WTC11 (cell line): ENCODE measurements at regions not wholly inside any gene's neighbourhood (a gene's known extent, or its start where the extent isn't known, plus 50 kb on each side); places are given as distances from the start of the nearest gene placed in this dataset.

Experiments used
- ATAC-seq: fragments of 200-7000 bp; cut with Tn5 transposase; 2 replicates; pipeline ENCODE4 v1.10.0; 2021; ENCODE audit warnings: mild to moderate bottlenecking, moderate library complexity
- CTCF ChIA-PET: fragments of 300-600 bp; sonication (Branson Sonifier 250); formaldehyde crosslinking; loops from one replicate; lab custom pipeline; 2021; ENCODE audit warnings: antibody characterized with exemption; lab: Charles Lee
- POLR2A ChIA-PET: fragments of 350-600 bp; sonication (Branson Sonifier 250); formaldehyde crosslinking; loops from one replicate; lab custom pipeline; 2021; ENCODE audit warnings: antibody characterized with exemption; lab: Charles Lee
- DNase-seq: peaks from one replicate; pipeline ENCODE4 v3.0.0; 2021; ENCODE audit warnings: low spot score
- H3K27ac Mint-ChIP-seq: 2 replicates; pipeline ENCODE4 v1.8.0; 2021; ENCODE audit warnings: mixed read lengths
- H3K27me3 Mint-ChIP-seq: 2 replicates; pipeline ENCODE4 v1.8.0; 2021; ENCODE audit warnings: low read depth, mild to moderate bottlenecking, moderate library complexity, mixed read lengths
- H3K36me3 Mint-ChIP-seq: 2 replicates; pipeline ENCODE4 v1.8.0; 2021; ENCODE audit warnings: mixed read lengths
- H3K4me1 Mint-ChIP-seq: 2 replicates; pipeline ENCODE4 v1.8.0; 2022; ENCODE audit warnings: mixed read lengths
- H3K4me3 Mint-ChIP-seq: 2 replicates; pipeline ENCODE4 v1.8.0; 2021; ENCODE audit warnings: mild to moderate bottlenecking, moderate library complexity, mixed read lengths
- H3K9me3 Mint-ChIP-seq: 2 replicates; pipeline ENCODE4 v1.8.0; 2021; ENCODE audit warnings: mixed read lengths
- ELF4 ChIP-seq: sonication (generic); formaldehyde crosslinking; IDR thresholded peaks from 2 replicates; pipeline ENCODE4 v1.8.1; 2022; ENCODE audit warnings: low read depth, mild to moderate bottlenecking, moderate library complexity, missing genetic modification reagents
- EMX1 ChIP-seq: fragments of 250-450 bp; sonication (Bioruptor Pico); IDR thresholded peaks from 2 replicates; pipeline ENCODE4 v1.8.0; 2021; ENCODE audit warnings: mild to moderate bottlenecking
- ETV6 ChIP-seq: sonication (generic); formaldehyde crosslinking; IDR thresholded peaks from 2 replicates; pipeline ENCODE4 v1.8.1; 2022; ENCODE audit warnings: mild to moderate bottlenecking, missing genetic modification reagents
- FOXP1 ChIP-seq: sonication (generic); formaldehyde crosslinking; IDR thresholded peaks from 2 replicates; pipeline ENCODE4 v1.8.0; 2022; ENCODE audit warnings: missing genetic modification reagents, mild to moderate bottlenecking, moderate library complexity, borderline replicate concordance
- GRHL2 ChIP-seq: fragments of 250-450 bp; sonication (Bioruptor Pico); IDR thresholded peaks from 2 replicates; pipeline ENCODE4 v1.8.0; 2022; ENCODE audit warnings: mild to moderate bottlenecking, moderate library complexity; ENCODE audit not compliant: insufficient replicate concordance, severe bottlenecking
- GTF2I ChIP-seq: fragments of 250-450 bp; sonication (Bioruptor Pico); conservative IDR thresholded peaks from 2 replicates; pipeline ENCODE4 v1.4.0; 2021; ENCODE audit warnings: mild to moderate bottlenecking
- JUN ChIP-seq: sonication (generic); formaldehyde crosslinking; IDR thresholded peaks from 2 replicates; pipeline ENCODE4 v1.8.0; 2023; ENCODE audit warnings: mild to moderate bottlenecking, missing genetic modification reagents
- KAT7 ChIP-seq: sonication (generic); formaldehyde crosslinking; IDR thresholded peaks from 2 replicates; pipeline ENCODE4 v1.8.1; 2023; ENCODE audit warnings: missing genetic modification reagents, mild to moderate bottlenecking, borderline replicate concordance
- MYBL2 ChIP-seq: sonication (generic); formaldehyde crosslinking; IDR thresholded peaks from 2 replicates; pipeline ENCODE4 v1.8.1; 2023; ENCODE audit warnings: mild to moderate bottlenecking, moderate library complexity, missing genetic modification reagents
- OVOL2 ChIP-seq: fragments of 250-450 bp; sonication (Bioruptor Pico); IDR thresholded peaks from 2 replicates; pipeline ENCODE4 v1.9.0; 2021; ENCODE audit warnings: mild to moderate bottlenecking, borderline replicate concordance
- SMAD4 ChIP-seq: sonication (generic); formaldehyde crosslinking; IDR thresholded peaks from 2 replicates; pipeline ENCODE4 v1.8.0; 2022; ENCODE audit warnings: mild to moderate bottlenecking, missing genetic modification reagents
- ZNF138 ChIP-seq: sonication (generic); formaldehyde crosslinking; conservative IDR thresholded peaks from 2 replicates; pipeline ENCODE4 v1.8.1; 2022; ENCODE audit warnings: mild to moderate bottlenecking, moderate library complexity, missing genetic modification reagents
- ZNF317 ChIP-seq: sonication (generic); formaldehyde crosslinking; IDR thresholded peaks from 2 replicates; pipeline ENCODE4 v1.8.1; 2023; ENCODE audit warnings: low read depth, mild to moderate bottlenecking, moderate library complexity, missing genetic modification reagents, borderline replicate concordance
- ZNF416 ChIP-seq: fragments of 250-450 bp; sonication (Bioruptor Pico); IDR thresholded peaks from 2 replicates; pipeline ENCODE4 v1.9.0; 2021; ENCODE audit warnings: mild to moderate bottlenecking, inconsistent platforms
- TF ChIP-seq, protein P1 (sequence below): fragments of 250-450 bp; sonication (Bioruptor Pico); conservative IDR thresholded peaks from 2 replicates; pipeline ENCODE4 v1.9.0; 2021; ENCODE audit warnings: mild to moderate bottlenecking
- TF ChIP-seq, protein P2 (sequence below): fragments of 250-450 bp; sonication (Bioruptor Pico); IDR thresholded peaks from 2 replicates; pipeline ENCODE4 v1.9.0; 2021; ENCODE audit warnings: moderate library complexity, mild to moderate bottlenecking, inconsistent platforms, borderline replicate concordance
- TF ChIP-seq, protein P3 (sequence below): fragments of 250-450 bp; sonication (Bioruptor Pico); IDR thresholded peaks from 2 replicates; pipeline ENCODE4 v1.9.0; 2021; ENCODE audit warnings: mild to moderate bottlenecking, borderline replicate concordance
- TF ChIP-seq, protein P4 (sequence below): sonication (generic); formaldehyde crosslinking; IDR thresholded peaks from 2 replicates; pipeline ENCODE4 v1.8.1; 2022; ENCODE audit warnings: low read depth, missing genetic modification reagents, borderline replicate concordance
- TF ChIP-seq, protein P5 (sequence below): fragments of 250-450 bp; sonication (Bioruptor Pico); IDR thresholded peaks from 2 replicates; pipeline ENCODE4 v2.1.2; 2022; ENCODE audit warnings: mild to moderate bottlenecking, moderate library complexity
- TF ChIP-seq, protein P6 (sequence below): sonication (generic); formaldehyde crosslinking; IDR thresholded peaks from 2 replicates; pipeline ENCODE4 v1.8.0; 2023; ENCODE audit warnings: mild to moderate bottlenecking, missing genetic modification reagents

DNA sequence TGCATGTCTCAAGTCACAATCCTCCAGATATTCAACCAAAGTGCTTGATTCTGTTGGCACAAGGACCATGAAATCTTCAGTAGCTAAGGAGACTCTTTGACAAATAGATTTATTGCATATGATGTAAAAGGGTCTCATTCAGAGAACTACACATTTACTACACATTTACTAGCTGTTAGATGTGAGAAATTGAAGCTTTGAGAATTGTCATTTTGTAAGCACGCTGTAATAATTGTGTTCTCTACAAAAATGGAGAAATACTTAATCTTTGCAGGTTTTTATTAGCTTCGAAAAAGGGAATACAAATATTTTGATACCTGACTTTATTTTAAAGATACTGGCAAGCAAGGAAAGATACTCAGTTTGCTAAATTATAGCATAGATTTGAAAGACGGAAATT is 70.2 kb upstream of the CHD2 start:
- no peak overlapping the region for H3K27ac Mint-ChIP-seq
- TF ChIP-seq GTF2I (CRISPR knock-in tag), result no peak
- TF ChIP-seq OVOL2 (CRISPR knock-in tag), result no peak
- no peak for TF ChIP-seq FOXP1 (CRISPR knock-in tag)
- no peak for TF ChIP-seq ETV6 (CRISPR knock-in tag)
- TF ChIP-seq, protein P1, sequence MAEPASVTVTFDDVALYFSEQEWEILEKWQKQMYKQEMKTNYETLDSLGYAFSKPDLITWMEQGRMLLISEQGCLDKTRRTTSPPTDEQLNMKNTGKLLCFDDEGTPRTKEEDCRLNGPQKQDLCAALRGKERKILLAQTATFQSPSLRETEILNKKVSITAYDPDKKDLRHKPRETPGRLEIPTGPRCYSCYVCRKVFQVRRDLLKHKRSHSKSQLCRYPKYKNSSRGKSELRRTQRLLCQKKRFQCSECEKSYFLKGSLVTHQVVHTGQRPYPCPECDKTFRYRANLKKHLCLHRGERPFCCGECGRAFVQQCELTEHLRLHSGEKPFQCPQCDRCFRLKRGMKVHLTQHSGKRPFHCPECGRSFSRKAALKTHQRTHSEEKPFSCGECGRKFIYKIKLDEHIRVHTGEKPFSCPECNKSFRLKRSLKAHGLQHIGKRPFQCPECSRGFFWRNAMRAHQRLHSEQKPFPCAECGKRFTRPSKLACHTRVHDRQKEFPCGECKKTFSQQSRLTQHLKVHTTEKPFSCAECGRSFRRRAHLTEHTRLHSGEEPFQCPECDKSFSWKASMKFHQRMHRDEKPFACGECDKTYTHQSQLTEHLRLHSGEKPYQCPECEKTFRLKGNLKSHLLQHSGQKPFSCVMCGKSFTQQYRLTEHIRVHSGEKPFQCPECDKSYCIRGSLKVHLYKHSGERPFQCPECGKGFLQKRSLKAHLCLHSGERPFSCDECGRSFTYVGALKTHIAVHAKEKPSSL (CRISPR knock-in tag), result no peak
- TF ChIP-seq SMAD4 (CRISPR knock-in tag), result no peak
- no peak for TF ChIP-seq MYBL2 (CRISPR knock-in tag)
- no peak for TF ChIP-seq ZNF416 (CRISPR knock-in tag)
- TF ChIP-seq KAT7 (CRISPR knock-in tag), result no peak
- TF ChIP-seq, protein P2, sequence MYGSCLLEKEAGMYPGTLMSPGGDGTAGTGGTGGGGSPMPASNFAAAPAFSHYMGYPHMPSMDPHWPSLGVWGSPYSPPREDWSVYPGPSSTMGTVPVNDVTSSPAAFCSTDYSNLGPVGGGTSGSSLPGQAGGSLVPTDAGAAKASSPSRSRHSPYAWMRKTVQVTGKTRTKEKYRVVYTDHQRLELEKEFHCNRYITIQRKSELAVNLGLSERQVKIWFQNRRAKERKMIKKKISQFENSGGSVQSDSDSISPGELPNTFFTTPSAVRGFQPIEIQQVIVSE (CRISPR knock-in tag), result no peak
- no peak for TF ChIP-seq ZNF317 (CRISPR knock-in tag)
- TF ChIP-seq, protein P3, sequence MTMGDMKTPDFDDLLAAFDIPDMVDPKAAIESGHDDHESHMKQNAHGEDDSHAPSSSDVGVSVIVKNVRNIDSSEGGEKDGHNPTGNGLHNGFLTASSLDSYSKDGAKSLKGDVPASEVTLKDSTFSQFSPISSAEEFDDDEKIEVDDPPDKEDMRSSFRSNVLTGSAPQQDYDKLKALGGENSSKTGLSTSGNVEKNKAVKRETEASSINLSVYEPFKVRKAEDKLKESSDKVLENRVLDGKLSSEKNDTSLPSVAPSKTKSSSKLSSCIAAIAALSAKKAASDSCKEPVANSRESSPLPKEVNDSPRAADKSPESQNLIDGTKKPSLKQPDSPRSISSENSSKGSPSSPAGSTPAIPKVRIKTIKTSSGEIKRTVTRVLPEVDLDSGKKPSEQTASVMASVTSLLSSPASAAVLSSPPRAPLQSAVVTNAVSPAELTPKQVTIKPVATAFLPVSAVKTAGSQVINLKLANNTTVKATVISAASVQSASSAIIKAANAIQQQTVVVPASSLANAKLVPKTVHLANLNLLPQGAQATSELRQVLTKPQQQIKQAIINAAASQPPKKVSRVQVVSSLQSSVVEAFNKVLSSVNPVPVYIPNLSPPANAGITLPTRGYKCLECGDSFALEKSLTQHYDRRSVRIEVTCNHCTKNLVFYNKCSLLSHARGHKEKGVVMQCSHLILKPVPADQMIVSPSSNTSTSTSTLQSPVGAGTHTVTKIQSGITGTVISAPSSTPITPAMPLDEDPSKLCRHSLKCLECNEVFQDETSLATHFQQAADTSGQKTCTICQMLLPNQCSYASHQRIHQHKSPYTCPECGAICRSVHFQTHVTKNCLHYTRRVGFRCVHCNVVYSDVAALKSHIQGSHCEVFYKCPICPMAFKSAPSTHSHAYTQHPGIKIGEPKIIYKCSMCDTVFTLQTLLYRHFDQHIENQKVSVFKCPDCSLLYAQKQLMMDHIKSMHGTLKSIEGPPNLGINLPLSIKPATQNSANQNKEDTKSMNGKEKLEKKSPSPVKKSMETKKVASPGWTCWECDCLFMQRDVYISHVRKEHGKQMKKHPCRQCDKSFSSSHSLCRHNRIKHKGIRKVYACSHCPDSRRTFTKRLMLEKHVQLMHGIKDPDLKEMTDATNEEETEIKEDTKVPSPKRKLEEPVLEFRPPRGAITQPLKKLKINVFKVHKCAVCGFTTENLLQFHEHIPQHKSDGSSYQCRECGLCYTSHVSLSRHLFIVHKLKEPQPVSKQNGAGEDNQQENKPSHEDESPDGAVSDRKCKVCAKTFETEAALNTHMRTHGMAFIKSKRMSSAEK (CRISPR knock-in tag), result no peak
- no peak for TF ChIP-seq JUN
- ChIA-PET POLR2A (interaction anchor here (0.6 to 5.5 kb wide), 5 partner anchors 9 to 312 kb away, joined by 4 to 89 read pairs (median 6); no protein-coding TSS in a partner anchor), CTCF (interaction anchor here (0.6 to 1.7 kb wide), 2 partner anchors 20 to 21 kb away, joined by 4 read pairs; no protein-coding TSS in a partner anchor)
- H3K4me3 Mint-ChIP-seq, result no peak overlapping the region
- no peak for DNase-seq
- H3K27me3 Mint-ChIP-seq, result no peaks in the 10 kb centered on the region
- H3K4me1 Mint-ChIP-seq, result peaks cover 56% of the 10 kb centered on the region
- no peaks in the 10 kb centered on the region for H3K9me3 Mint-ChIP-seq
- ATAC-seq, result no peak
- no peaks in the 10 kb centered on the region for H3K36me3 Mint-ChIP-seq

DNA sequence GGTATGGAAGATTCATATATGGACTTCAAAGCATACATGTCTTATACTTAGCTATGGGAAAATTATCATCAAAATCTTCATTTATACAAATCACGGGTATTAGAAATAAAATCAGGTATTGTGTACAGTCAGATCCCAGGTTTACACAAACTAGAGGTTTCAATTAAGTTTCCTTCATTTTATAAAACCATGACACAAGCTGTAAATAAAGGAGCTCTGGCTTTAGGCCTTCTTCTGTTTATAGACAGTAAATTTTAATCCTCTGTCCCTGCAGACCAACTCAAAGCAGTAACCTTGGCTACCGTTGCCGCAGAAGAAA is 68.8 kb upstream of the CHD2 start:
- peak overlapping the region; percentile 99 for H3K27ac Mint-ChIP-seq
- peak overlapping the region; percentile 50 for H3K4me3 Mint-ChIP-seq
- ATAC-seq (no peak), DNase-seq (no peak)
- H3K4me1 Mint-ChIP-seq, result peaks cover 47% of the 10 kb centered on the region
- no peaks in the 10 kb centered on the region for H3K9me3 Mint-ChIP-seq
- no peaks in the 10 kb centered on the region for H3K36me3 Mint-ChIP-seq
- H3K27me3 Mint-ChIP-seq, result no peaks in the 10 kb centered on the region
- POLR2A ChIA-PET, result interaction anchor here (0.9 to 5.5 kb wide), 9 partner anchors 11 to 72 kb away, joined by 3 to 89 read pairs (median 8); partner anchors contain the start of gene CHD2
- CTCF ChIA-PET, result interaction anchor here (1.1 to 2.4 kb wide), 7 partner anchors 9 to 69 kb away, joined by 3 to 13 read pairs (median 7); partner anchors contain the start of gene CHD2
- TF ChIP-seq ZNF138 (CRISPR knock-in tag), result no peak
- no peak for TF ChIP-seq ELF4 (CRISPR knock-in tag)
- TF ChIP-seq GRHL2 (CRISPR knock-in tag), result no peak
- TF ChIP-seq EMX1 (CRISPR knock-in tag), result no peak
- TF ChIP-seq, protein P4, sequence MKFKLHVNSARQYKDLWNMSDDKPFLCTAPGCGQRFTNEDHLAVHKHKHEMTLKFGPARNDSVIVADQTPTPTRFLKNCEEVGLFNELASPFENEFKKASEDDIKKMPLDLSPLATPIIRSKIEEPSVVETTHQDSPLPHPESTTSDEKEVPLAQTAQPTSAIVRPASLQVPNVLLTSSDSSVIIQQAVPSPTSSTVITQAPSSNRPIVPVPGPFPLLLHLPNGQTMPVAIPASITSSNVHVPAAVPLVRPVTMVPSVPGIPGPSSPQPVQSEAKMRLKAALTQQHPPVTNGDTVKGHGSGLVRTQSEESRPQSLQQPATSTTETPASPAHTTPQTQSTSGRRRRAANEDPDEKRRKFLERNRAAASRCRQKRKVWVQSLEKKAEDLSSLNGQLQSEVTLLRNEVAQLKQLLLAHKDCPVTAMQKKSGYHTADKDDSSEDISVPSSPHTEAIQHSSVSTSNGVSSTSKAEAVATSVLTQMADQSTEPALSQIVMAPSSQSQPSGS (CRISPR knock-in tag), result no peak
- TF ChIP-seq, protein P5, sequence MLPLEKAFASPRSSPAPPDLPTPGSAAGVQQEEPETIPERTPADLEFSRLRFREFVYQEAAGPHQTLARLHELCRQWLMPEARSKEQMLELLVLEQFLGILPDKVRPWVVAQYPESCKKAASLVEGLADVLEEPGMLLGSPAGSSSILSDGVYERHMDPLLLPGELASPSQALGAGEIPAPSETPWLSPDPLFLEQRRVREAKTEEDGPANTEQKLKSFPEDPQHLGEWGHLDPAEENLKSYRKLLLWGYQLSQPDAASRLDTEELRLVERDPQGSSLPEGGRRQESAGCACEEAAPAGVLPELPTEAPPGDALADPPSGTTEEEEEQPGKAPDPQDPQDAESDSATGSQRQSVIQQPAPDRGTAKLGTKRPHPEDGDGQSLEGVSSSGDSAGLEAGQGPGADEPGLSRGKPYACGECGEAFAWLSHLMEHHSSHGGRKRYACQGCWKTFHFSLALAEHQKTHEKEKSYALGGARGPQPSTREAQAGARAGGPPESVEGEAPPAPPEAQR (CRISPR knock-in tag), result no peak
- TF ChIP-seq, protein P6, sequence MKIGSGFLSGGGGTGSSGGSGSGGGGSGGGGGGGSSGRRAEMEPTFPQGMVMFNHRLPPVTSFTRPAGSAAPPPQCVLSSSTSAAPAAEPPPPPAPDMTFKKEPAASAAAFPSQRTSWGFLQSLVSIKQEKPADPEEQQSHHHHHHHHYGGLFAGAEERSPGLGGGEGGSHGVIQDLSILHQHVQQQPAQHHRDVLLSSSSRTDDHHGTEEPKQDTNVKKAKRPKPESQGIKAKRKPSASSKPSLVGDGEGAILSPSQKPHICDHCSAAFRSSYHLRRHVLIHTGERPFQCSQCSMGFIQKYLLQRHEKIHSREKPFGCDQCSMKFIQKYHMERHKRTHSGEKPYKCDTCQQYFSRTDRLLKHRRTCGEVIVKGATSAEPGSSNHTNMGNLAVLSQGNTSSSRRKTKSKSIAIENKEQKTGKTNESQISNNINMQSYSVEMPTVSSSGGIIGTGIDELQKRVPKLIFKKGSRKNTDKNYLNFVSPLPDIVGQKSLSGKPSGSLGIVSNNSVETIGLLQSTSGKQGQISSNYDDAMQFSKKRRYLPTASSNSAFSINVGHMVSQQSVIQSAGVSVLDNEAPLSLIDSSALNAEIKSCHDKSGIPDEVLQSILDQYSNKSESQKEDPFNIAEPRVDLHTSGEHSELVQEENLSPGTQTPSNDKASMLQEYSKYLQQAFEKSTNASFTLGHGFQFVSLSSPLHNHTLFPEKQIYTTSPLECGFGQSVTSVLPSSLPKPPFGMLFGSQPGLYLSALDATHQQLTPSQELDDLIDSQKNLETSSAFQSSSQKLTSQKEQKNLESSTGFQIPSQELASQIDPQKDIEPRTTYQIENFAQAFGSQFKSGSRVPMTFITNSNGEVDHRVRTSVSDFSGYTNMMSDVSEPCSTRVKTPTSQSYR, result no peak
- no peak for TF ChIP-seq ZNF416 (CRISPR knock-in tag)
